Mesenchymal stem cell (in vitro differentiated cells and primary cell): ENCODE measurements at regions not wholly inside any gene's neighbourhood (a gene's known extent, or its start where the extent isn't known, plus 50 kb on each side); places are given as distances from the start of the nearest gene placed in this dataset.

Experiments
- DNase-seq: peaks from one replicate; pipeline ENCODE4 v3.0.0-alpha.2; 2013
- H2AFZ ChIP-seq: one replicate; pipeline ENCODE4 v1.6.1; 2013; ENCODE audit warnings: low read depth, mild to moderate bottlenecking, control low read depth, inconsistent platforms, low read length, moderate library complexity
- H2AK5ac ChIP-seq: 2 replicates; pipeline ENCODE4 v1.6.1; 2013; ENCODE audit warnings: low read length, moderate library complexity, mild to moderate bottlenecking, inconsistent platforms; ENCODE audit not compliant: severe bottlenecking
- H2BK120ac ChIP-seq: one replicate; pipeline ENCODE4 v1.6.1; 2013; ENCODE audit warnings: low read depth, mild to moderate bottlenecking, inconsistent platforms, low read length, moderate library complexity
- H2BK12ac ChIP-seq, 2 experiments: one replicate each; pipeline ENCODE4 v1.6.1; 2013; ENCODE audit warnings: inconsistent platforms in 2 of 2, low read length in 2 of 2, mild to moderate bottlenecking in 2 of 2, moderate library complexity in 2 of 2, control low read depth in 1 of 2
- H2BK15ac ChIP-seq: one replicate; pipeline ENCODE4 v1.6.1; 2013; ENCODE audit warnings: mild to moderate bottlenecking, low read depth, inconsistent platforms; ENCODE audit not compliant: poor library complexity, severe bottlenecking
- H2BK5ac ChIP-seq: 2 replicates; pipeline ENCODE4 v1.6.1; 2013; ENCODE audit warnings: low read depth, mild to moderate bottlenecking, low read length, control low read depth, inconsistent platforms; ENCODE audit not compliant: poor library complexity, severe bottlenecking
- H3K14ac ChIP-seq, 2 experiments: one replicate each; pipeline ENCODE4 v1.6.1; 2013; ENCODE audit warnings: inconsistent platforms in 2 of 2, low read length in 2 of 2, control low read depth in 1 of 2, mild to moderate bottlenecking in 1 of 2, moderate library complexity in 1 of 2
- H3K18ac ChIP-seq, 2 experiments: one replicate each; pipeline ENCODE4 v1.6.1; 2013; ENCODE audit warnings: inconsistent platforms in 2 of 2, low read length in 2 of 2, control low read depth in 1 of 2, low read depth in 1 of 2, mild to moderate bottlenecking in 1 of 2
- H3K23ac ChIP-seq, 2 experiments: one replicate each; pipeline ENCODE4 v1.6.1; 2013; ENCODE audit warnings: inconsistent platforms in 2 of 2, low read length in 2 of 2, mild to moderate bottlenecking in 2 of 2, moderate library complexity in 2 of 2, control low read depth in 1 of 2
- H3K27ac ChIP-seq: 2 replicates; pipeline ENCODE4 v1.5.1; 2013; ENCODE audit warnings: mild to moderate bottlenecking, moderate library complexity, low read length, control low read depth, inconsistent platforms; ENCODE audit not compliant: poor library complexity, severe bottlenecking
- H3K27me3 ChIP-seq, 2 experiments: 2 replicates each; pipeline versions ENCODE4 v1.6.1 to v1.7.0; 2013; ENCODE audit warnings: low read length in 2 of 2, mild to moderate bottlenecking in 2 of 2, moderate library complexity in 2 of 2, control low read depth in 1 of 2, inconsistent platforms in 1 of 2; ENCODE audit not compliant: control insufficient read depth in 1 of 2, insufficient read depth in 1 of 2
- H3K36me3 ChIP-seq, 2 experiments: 2 replicates each; pipeline versions ENCODE4 v1.6.1 to v1.7.0; 2013; ENCODE audit warnings: low read length in 2 of 2, control low read depth in 1 of 2, inconsistent platforms in 1 of 2, low read depth in 1 of 2, mild to moderate bottlenecking in 1 of 2; ENCODE audit not compliant: insufficient read depth in 2 of 2, control insufficient read depth in 1 of 2
- H3K4ac ChIP-seq, 2 experiments: one replicate each; pipeline ENCODE4 v1.6.1; 2013; ENCODE audit warnings: inconsistent platforms in 2 of 2, low read length in 2 of 2, mild to moderate bottlenecking in 2 of 2, moderate library complexity in 2 of 2, control low read depth in 1 of 2, low read depth in 1 of 2
- H3K4me1 ChIP-seq: 2 replicates; pipeline ENCODE4 v1.6.1; 2013; ENCODE audit warnings: low read depth, low read length, control low read depth; ENCODE audit not compliant: control insufficient read depth, insufficient read depth
- H3K4me2 ChIP-seq: 2 replicates; pipeline ENCODE4 v1.6.1; 2013; ENCODE audit warnings: low read length, mild to moderate bottlenecking, inconsistent platforms; ENCODE audit not compliant: poor library complexity, severe bottlenecking
- H3K4me3 ChIP-seq, 2 experiments: 2 replicates each; pipeline versions ENCODE4 v1.5.1 to v1.7.0; 2013; ENCODE audit warnings: low read length in 2 of 2, mild to moderate bottlenecking in 2 of 2, control low read depth in 1 of 2, low read depth in 1 of 2; ENCODE audit not compliant: insufficient read depth in 1 of 2
- H3K79me1 ChIP-seq: replicated peaks from 2 replicates; pipeline ENCODE4 v1.6.1; 2013; ENCODE audit warnings: mild to moderate bottlenecking, control low read depth, low read length, inconsistent platforms; ENCODE audit not compliant: poor library complexity, severe bottlenecking
- H3K9ac ChIP-seq: 2 replicates; pipeline ENCODE4 v1.7.0; 2013; ENCODE audit warnings: mild to moderate bottlenecking, low read length, moderate library complexity
- H3K9me3 ChIP-seq: 2 replicates; pipeline ENCODE4 v1.7.0; 2013; ENCODE audit warnings: mild to moderate bottlenecking, low read length; ENCODE audit not compliant: control insufficient read depth
- H4K8ac ChIP-seq: one replicate; pipeline ENCODE4 v1.6.1; 2013; ENCODE audit warnings: inconsistent platforms, mild to moderate bottlenecking, low read length, moderate library complexity
- H4K91ac ChIP-seq: one replicate; pipeline ENCODE4 v1.6.1; 2013; ENCODE audit warnings: mild to moderate bottlenecking, low read length, inconsistent platforms
- WGBS: methylation state at CpG from one replicate; pipeline ENCODE4 v1.1.7; 2013; ENCODE audit warnings: mixed read lengths; 5-methylcytosine and 5-hydroxymethylcytosine counted together

DNA sequence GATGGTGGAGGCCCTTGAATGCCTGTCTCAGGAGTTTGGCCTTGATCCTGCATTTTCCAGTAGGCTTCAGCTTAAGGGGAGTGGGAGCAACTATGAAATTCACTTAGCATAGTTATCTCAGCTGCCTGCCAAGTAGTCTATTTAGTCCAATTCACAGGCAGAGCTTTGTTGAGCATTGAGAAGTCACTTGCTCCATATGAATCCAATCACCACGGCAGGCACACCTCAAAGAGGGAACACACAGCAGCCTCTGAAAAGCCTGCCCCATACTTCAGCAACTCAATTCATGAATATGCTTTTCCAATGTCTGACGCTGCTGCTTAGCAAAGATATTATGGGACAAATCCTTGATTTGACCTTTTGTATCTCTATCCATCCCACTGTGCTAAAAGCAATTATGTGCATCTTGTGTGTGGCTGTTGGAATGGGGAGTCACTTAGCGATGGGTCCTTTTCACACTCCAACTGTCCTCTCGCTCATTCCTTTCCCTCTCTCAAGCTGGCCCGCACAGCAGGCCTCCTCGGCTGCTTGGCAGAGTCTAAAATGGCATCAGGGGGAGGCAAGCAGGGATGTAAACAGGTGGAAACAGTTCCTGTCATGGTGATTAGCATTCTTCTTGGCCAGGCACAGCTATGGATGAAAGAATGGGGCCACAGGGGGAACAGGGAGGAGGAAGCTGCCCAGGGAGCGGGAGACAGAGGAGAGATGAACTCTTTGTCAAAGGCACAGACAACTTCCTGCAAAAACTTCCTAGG lies 56.0 kb upstream of the LRPPRC start:
- H2AK5ac ChIP-seq: no peak overlapping the region
- no peak overlapping the region for H3K4me3 ChIP-seq
- no peaks in the 10 kb centered on the region for H3K36me3 ChIP-seq
- H3K4me1 ChIP-seq: no peaks in the 10 kb centered on the region
- no peak overlapping the region for H2BK12ac ChIP-seq
- H4K91ac ChIP-seq: no peak overlapping the region
- H2AFZ ChIP-seq: no peak overlapping the region
- H4K8ac ChIP-seq: no peak overlapping the region
- no peak overlapping the region for H3K18ac ChIP-seq
- no peak overlapping the region for H2BK5ac ChIP-seq
- H2BK120ac ChIP-seq: no peak overlapping the region
- peaks cover 0 to 32% of the 10 kb centered on the region in 2 experiments for H3K27me3 ChIP-seq
- H3K23ac ChIP-seq: no peak overlapping the region
- H3K79me1 ChIP-seq: no peaks in the 10 kb centered on the region
- H2BK15ac ChIP-seq: no peak overlapping the region
- no peak overlapping the region for H3K4ac ChIP-seq
- no peak overlapping the region for H3K9ac ChIP-seq
- WGBS: 92% methylated on average over 6 of the region's 7 CpGs
- no peak overlapping the region for H3K14ac ChIP-seq
- H3K4me2 ChIP-seq: no peak overlapping the region
- no peak for DNase-seq
- H3K27ac ChIP-seq: no peak overlapping the region
- no peaks in the 10 kb centered on the region for H3K9me3 ChIP-seq

DNA sequence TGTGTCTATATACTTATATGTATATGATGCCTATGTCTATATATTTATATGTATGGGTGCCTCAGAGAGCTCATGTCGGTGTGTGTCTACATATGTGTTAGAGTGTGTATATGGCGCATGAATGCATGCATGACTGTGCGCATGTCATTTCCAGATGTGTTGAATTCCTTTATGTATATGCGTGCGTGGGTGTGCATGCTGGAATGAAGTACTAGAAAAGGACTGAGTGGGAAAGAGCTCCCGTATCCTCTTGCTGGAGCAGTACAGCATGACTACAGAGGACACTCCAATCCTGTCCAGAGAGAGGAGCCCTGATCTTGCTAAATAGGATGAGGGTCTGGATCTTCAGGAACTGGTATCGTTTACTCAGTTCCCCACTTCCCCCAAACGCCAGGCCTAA lies 56.8 kb upstream of the LRPPRC start:
- WGBS: 96% methylated on average over 8 of the region's 8 CpGs
- Histone ChIP-seq H3K4ac (no peak overlapping the region), H2BK120ac (no peak overlapping the region), H3K4me1 (no peaks in the 10 kb centered on the region), H3K14ac (no peak overlapping the region), H3K4me3 (no peak overlapping the region), H2BK12ac (no peak overlapping the region), H3K18ac (no peak overlapping the region), H2BK15ac (no peak overlapping the region), H2AK5ac (no peak overlapping the region), H4K91ac (no peak overlapping the region), H4K8ac (no peak overlapping the region), H3K79me1 (no peaks in the 10 kb centered on the region), H3K27me3 (peaks cover 0 to 27% of the 10 kb centered on the region in 2 experiments), H2AFZ (no peak overlapping the region), H3K4me2 (no peak overlapping the region), H3K9ac (no peak overlapping the region), H3K23ac (no peak overlapping the region), H3K27ac (no peak overlapping the region), H2BK5ac (no peak overlapping the region), H3K9me3 (no peaks in the 10 kb centered on the region), H3K36me3 (no peaks in the 10 kb centered on the region)
- DNase-seq: no peak

DNA sequence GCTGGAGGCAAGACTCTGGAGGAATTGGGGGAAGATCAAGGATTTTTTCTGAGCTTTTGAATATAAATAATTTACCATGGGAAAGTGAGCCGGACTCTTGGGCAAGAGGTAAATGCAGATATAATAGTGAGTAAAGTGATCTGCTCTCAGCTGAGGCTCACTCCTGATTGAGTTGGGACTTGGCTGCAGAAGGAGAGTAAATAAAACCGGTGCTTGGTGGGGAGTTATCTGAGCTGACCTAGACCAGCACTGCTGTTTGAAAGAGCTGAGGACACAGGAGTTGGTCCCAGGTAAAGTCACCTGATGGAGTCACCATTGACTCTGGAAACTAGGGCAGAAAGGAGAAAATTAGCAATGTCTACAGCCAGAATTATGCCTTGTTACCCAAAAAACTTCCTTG lies 57.3 kb upstream of the LRPPRC start:
- Histone ChIP-seq H2AK5ac (no peak overlapping the region), H3K18ac (no peak overlapping the region), H3K79me1 (no peaks in the 10 kb centered on the region), H3K23ac (no peak overlapping the region), H2AFZ (no peak overlapping the region), H3K14ac (no peak overlapping the region), H2BK15ac (no peak overlapping the region), H3K4me3 (no peak overlapping the region), H2BK5ac (no peak overlapping the region), H4K8ac (no peak overlapping the region), H2BK120ac (no peak overlapping the region), H2BK12ac (no peak overlapping the region), H3K4me2 (no peak overlapping the region), H3K9ac (no peak overlapping the region), H3K27ac (no peak overlapping the region), H4K91ac (no peak overlapping the region), H3K36me3 (no peaks in the 10 kb centered on the region), H3K9me3 (no peaks in the 10 kb centered on the region), H3K4me1 (no peaks in the 10 kb centered on the region), H3K4ac (no peak overlapping the region), H3K27me3 (peaks cover 0 to 29% of the 10 kb centered on the region in 2 experiments)
- no peak for DNase-seq
- whole genome bisulfite sequencing: 99% methylated on average over 2 of the region's 2 CpGs

DNA sequence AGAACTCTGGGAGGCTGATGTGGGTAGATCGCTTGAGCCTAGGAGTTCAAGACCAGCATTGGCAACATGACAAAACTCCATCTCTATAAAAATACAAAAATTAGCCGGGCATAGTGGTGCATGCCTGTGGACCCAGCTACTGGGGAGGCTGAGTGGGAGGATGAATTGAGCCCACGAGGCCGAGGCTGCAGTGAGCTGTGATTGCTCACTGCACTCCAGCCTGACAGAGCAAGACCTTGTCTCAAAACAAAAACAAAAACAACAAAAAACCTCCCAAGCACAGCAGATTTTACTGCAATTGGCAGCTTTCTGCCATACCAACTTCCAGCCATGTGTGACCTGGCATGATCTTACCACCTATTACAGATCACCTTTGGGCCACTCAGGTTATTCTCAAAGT lies 57.7 kb upstream of the LRPPRC start:
- no peaks in the 10 kb centered on the region for H3K36me3 ChIP-seq
- H4K8ac ChIP-seq: no peak overlapping the region
- no peak overlapping the region for H2BK5ac ChIP-seq
- no peak overlapping the region for H3K4ac ChIP-seq
- no peak overlapping the region for H2AK5ac ChIP-seq
- no peaks in the 10 kb centered on the region for H3K9me3 ChIP-seq
- H3K27ac ChIP-seq: no peak overlapping the region
- no peak overlapping the region for H2BK12ac ChIP-seq
- no peak overlapping the region for H2AFZ ChIP-seq
- peaks cover 0 to 32% of the 10 kb centered on the region in 2 experiments for H3K27me3 ChIP-seq
- H4K91ac ChIP-seq: no peak overlapping the region
- H3K23ac ChIP-seq: no peak overlapping the region
- no peak for DNase-seq
- H3K14ac ChIP-seq: no peak overlapping the region
- 92% methylated on average over 4 of the region's 4 CpGs for WGBS
- no peak overlapping the region for H2BK15ac ChIP-seq
- no peak overlapping the region for H3K9ac ChIP-seq
- no peak overlapping the region for H3K18ac ChIP-seq
- H3K79me1 ChIP-seq: no peaks in the 10 kb centered on the region
- H3K4me1 ChIP-seq: no peaks in the 10 kb centered on the region
- no peak overlapping the region for H3K4me2 ChIP-seq
- H2BK120ac ChIP-seq: no peak overlapping the region
- no peak overlapping the region for H3K4me3 ChIP-seq
